SK-N-SH (cell line): ENCODE measurements at regions not wholly inside any gene's neighbourhood (a gene's known extent, or its start where the extent isn't known, plus 50 kb on each side); places are given as distances from the start of the nearest gene placed in this dataset.

ENCODE experiments used
- CTCF ChIP-seq: fragments of 200-600 bp; sonication (generic); IDR thresholded peaks from 2 replicates; pipeline ENCODE4 v1.6.1; 2017; ENCODE audit warnings: antibody characterized with exemption, mild to moderate bottlenecking, moderate library complexity
- ELF1 ChIP-seq: IDR thresholded peaks from 2 replicates; pipeline ENCODE4 v1.4.0; 2012
- EZH2phosphoT487 ChIP-seq: fragments of 200-600 bp; sonication (generic); IDR thresholded peaks from 2 replicates; pipeline ENCODE4 v1.6.1; 2017; ENCODE audit warnings: low read depth, mixed run types, mild to moderate bottlenecking, antibody characterized with exemption, moderate library complexity, borderline replicate concordance
- GABPA ChIP-seq: IDR thresholded peaks from 2 replicates; pipeline ENCODE4 v1.4.0; 2012; ENCODE audit warnings: low read depth, mild to moderate bottlenecking
- GATA2 ChIP-seq: sonication (generic); formaldehyde crosslinking; IDR thresholded peaks from 2 replicates; pipeline ENCODE4 v1.5.0; 2020; ENCODE audit warnings: mild to moderate bottlenecking, missing genetic modification reagents
- JUND ChIP-seq: IDR thresholded peaks from 2 replicates; pipeline ENCODE4 v1.4.0; 2012
- MAX ChIP-seq: IDR thresholded peaks from 2 replicates; pipeline ENCODE4 v1.4.0; 2012; ENCODE audit warnings: low read depth
- POLR2AphosphoS5 ChIP-seq: IDR thresholded peaks from 2 replicates; pipeline ENCODE4 v1.6.1; 2012; ENCODE audit warnings: low read depth, low read length
- RCOR1 ChIP-seq: fragments of 150-350 bp; IDR thresholded peaks from 2 replicates; pipeline ENCODE4 v1.6.1; 2017; ENCODE audit warnings: antibody characterized with exemption, low read length
- REST ChIP-seq: IDR thresholded peaks from 2 replicates; pipeline ENCODE4 v1.6.1; 2012; ENCODE audit warnings: mild to moderate bottlenecking, low read depth, low read length, moderate library complexity
- SMC3 ChIP-seq: IDR thresholded peaks from 2 replicates; pipeline ENCODE4 v1.6.1; 2012; ENCODE audit warnings: low read depth, low read length, improper control_type of control experiment
- TAF1 ChIP-seq: IDR thresholded peaks from 2 replicates; pipeline ENCODE4 v1.6.1; 2012; ENCODE audit warnings: low read depth, mild to moderate bottlenecking, low read length, moderate library complexity, borderline replicate concordance
- TCF12 ChIP-seq: IDR thresholded peaks from 2 replicates; pipeline ENCODE4 v1.4.0; 2012
- TEAD4 ChIP-seq: IDR thresholded peaks from 2 replicates; pipeline ENCODE4 v1.4.0; 2012; ENCODE audit warnings: mild to moderate bottlenecking, borderline replicate concordance; ENCODE audit not compliant: insufficient read depth
- USF2 ChIP-seq: fragments of 150-350 bp; IDR thresholded peaks from 2 replicates; pipeline ENCODE4 v1.6.1; 2017; ENCODE audit warnings: antibody characterized with exemption, low read length, low read depth, borderline replicate concordance
- ZBTB33 ChIP-seq: IDR thresholded peaks from 2 replicates; pipeline ENCODE4 v1.4.0; 2012; ENCODE audit warnings: low read depth, borderline replicate concordance

- TF ChIP-seq REST (no peak), RCOR1 (no peak), USF2 (no peak), MAX (peak; percentile 62; the same call in 1 of the 2 replicates), TAF1 (no peak; the same call in 1 of the 2 replicates), ELF1 (no peak), JUND (peak; percentile 96), EZH2phosphoT487 (no peak), SMC3 (no peak), POLR2AphosphoS5 (no peak), ZBTB33 (no peak), GATA2 (CRISPR knock-in tag) (no peak), TCF12 (peak; percentile 73), GABPA (no peak), CTCF (no peak), TEAD4 (peak; percentile 71; the same call in 1 of the 2 replicates)
Measured at GRCh38 chr12:74890237-74890599, 319.4 kb downstream of the KCNC2 start (continued).
